NCI-H345 treated with DMSO at 0.1 percent for 48 hours (cell line): ENCODE measurements at regions not wholly inside any gene's neighbourhood (a gene's known extent, or its start where the extent isn't known, plus 50 kb on each side); places are given as distances from the start of the nearest gene placed in this dataset.
"Not testable (repeated sequence)": the region's sequence is repeated elsewhere in the genome, so short reads cannot be mapped to it uniquely, and the experiment has no call there.

Experiments used
- DNase-seq: peaks from one replicate; lab custom pipeline; 2025; ENCODE audit not compliant: unreplicated experiment; lab: John Stamatoyannopoulos, UW

DNA sequence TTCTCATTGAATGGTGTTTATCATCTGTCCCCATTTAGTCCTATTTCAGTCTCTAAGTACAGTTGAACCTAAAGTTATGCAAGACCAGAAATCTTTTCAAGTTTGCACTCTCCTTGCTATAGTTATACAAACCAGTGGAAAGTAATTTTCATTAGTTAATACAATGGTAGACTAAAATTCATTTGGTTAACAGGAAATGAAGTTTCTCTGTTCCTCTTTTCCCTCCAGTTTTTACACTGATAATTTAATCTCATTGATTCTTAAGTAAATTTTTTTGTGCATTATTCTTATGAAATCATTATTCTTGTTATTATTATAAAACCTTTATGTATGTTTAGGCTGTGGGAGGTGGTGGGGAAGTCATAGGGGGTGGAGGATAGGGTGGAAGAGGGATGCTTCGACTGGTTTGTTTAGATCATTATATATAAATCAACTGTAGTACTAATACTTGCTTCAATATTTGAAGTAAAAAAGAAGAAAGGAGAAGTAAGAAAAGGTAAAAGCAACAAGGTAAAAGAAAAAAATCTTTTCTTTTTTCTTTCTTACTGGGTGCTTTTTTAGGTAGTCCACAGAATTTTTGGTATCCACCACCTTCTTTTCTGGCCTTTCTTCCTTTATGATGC lies 104.1 kb downstream of the GPR85 start:
- no peak for DNase-seq

DNA sequence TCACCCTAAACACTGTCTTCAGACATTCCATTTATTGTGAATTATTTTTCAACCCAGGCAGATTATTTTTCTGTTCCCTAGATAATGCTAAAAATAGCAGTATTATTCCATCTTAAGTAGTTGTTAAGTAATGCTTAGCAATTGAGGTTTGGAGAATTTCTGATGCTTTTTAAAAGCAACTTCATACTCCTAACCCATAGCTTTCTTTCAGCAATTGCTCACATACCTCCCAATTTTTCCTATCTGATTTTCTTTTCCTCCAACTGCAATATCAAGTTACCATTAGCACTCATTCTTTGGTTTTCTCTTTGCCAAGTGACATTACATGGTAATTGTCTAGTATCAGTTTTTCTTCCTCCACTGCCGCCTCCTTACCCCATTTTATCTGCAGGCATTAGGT lies 104.7 kb downstream of the GPR85 start:
- DNase-seq, result no peak

DNA sequence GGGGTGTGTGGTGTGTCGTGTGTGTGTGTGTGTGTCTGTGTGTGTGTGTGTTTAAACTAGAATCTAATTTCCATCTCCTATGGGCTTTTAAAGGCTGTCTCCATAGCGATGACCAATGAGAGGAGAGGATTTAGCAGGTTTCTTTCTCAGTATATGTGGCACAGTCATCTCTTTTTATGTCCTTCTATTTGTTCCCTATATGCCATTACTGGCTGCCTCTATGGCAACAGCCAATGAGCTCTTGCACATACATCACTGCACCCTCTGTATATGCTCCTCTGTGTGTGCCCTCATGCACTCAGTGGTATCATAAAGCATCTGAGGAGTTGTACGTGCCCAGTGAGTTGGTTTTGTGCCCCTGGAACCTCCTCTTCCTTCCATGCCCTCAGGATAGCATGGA lies 107.6 kb downstream of the GPR85 start:
- not testable (repeated sequence) for DNase-seq

DNA sequence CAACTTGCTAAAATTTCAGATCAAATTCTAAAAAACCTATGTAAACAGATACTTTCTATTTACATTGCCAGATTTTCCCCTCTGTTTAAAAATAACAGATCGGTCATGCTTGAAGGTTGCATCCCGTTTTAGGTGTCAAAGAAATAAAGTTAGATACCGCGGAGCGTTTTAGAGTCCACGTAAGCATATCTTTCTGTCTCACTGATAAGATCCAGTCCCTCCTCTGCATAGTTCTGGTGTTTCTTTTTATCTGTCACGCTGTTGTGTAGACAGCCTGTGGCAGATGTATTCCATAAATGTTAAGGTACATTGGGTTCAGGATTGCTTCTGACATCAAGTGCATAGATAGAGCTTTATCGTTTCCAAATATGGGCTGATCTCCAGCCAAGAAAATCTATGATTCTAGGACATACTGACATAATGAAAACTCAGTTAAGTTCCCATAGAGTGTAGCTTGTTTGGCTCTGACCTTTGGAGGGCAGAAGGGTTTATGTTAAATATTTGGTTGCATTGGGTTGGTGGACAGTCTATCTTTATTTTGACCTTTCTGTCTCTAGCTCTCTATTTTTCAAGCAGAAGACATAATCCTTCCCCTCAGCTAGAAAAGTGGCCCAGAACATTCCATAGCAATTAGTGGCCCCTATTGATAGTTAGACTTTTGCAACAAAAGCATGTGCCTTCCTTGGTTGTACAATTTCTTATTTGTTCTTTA lies 109.2 kb downstream of the GPR85 start:
- DNase-seq, result not testable (repeated sequence)

DNA sequence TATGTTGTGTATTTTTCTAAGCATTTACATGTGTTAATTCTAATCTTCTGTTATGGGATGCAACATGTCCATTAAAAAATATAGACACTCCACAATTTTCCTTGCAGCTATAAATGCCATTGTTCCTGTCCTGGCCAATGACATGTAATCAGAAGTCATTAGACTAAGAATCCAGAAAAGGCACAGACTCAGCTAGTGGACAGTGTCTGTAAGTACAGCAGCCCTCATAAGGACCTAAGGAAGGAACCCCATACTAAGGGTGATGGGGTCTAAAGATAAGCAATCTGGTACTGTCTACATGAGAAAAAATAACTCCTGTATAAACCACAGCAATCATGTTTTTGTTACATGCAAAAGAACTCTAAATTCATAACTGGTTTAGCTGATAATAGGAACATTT lies 115.9 kb downstream of the GPR85 start:
- no peak for DNase-seq

DNA sequence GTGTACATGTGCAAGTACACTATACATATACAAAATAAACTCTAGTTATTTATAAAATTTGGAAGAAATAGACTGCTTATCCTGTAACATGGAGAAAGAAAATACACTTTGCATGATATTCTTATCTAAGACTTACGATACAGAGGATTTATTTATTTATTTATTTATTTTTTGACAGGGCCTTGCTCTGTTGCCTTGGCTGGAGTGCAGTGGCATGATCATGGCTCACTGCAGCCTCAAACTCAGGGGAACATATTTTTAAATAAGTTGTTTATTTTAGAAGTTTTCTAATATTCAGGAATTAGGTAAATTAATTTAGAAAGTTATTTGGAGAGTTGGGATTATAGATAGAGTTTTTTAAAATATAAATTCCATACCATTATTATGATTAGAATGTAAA lies 116.7 kb downstream of the GPR85 start:
- DNase-seq, result no peak

DNA sequence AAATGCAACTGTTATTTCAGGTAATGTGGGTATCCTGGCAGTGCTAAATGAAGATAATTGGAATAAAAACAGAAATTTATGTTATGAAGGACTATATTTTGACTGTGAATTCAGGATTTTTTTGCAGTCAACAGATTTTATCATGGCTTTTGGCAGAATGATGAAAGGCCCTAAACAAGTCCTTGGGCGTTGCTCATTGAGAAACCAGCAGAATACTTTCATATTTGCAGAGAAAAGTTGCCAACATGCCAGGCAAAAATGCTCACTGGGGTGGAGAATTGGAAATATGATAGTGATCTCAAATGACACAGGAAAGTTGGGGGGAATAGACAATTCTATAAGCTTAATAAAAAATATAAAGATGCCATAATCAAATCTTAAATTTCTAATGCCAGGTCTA lies 121.1 kb downstream of the GPR85 start:
- DNase-seq, result no peak

DNA sequence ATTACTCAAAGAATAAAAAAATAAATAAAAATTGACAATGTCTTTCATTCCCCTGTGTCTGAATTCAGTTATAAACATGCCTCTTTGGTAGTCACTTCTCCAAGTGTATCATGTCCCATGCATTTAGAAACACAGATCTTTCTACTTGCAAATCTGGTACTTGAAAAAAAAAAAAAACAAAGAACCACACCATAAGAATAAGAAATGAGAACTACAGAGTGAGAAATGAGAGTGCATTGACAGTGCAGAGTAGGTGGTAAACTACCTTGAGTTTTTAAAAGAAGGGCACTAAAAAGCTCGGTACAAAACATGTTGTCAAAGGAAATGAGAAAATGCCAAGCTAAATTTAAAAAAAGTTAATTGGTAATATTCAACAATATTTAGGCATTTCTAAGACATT lies 123.0 kb downstream of the GPR85 start:
- DNase-seq, result no peak

DNA sequence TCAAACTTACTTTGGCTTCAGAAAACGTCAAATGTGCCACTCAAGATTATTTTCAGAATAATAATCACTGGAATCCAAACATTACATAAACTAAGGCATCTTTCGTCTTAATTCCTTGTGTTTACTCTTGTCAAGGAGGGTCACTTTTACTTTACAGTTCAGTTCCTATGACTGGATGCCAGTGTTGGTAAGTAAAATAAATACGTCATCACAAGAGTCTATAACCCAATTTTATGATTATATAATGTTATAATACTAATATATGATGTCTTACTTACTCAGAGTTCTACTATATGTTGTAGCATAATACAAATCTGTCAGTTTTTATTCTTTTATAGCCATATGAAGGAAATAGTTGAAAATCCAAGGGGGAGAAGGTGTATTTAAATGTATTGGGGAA lies 123.8 kb downstream of the GPR85 start:
- DNase-seq, result no peak

DNA sequence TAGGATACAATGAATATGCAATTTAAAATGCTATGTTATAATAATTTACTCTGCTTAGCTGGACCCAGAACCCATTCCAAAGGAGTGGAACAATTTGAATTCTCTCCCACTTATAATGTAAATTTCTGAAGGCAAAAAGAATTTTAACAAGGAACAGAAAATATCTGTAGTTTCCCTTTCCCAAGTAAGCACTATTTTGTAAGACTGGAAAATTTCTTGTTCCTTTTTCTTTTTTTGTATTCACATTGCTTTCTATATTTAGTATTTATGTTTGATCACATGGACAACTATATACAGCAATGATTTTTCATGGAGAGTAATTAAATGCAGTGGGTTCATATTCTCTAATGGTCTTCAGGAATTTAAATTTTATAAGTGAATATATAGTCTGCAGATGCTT lies 127.4 kb downstream of the GPR85 start:
- DNase-seq, result no peak

DNA sequence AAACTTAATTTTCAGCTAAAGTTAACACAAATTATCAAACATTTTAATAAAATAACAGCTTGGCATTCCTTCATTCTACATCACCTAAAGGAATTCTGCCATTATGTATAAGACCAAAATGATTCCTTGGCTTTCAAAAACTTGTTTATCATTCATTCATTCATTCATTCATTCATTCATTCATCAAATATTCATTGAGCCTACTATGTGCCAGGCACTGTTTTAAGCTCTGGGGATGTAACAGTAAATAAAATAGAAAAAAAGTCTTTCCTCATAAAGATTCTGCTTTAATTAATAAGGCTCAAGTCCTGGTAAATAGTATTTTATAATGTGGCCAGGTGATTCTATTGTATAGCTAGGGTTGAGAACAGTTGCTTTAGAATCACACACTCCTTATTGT lies 127.9 kb downstream of the GPR85 start:
- DNase-seq, result no peak

DNA sequence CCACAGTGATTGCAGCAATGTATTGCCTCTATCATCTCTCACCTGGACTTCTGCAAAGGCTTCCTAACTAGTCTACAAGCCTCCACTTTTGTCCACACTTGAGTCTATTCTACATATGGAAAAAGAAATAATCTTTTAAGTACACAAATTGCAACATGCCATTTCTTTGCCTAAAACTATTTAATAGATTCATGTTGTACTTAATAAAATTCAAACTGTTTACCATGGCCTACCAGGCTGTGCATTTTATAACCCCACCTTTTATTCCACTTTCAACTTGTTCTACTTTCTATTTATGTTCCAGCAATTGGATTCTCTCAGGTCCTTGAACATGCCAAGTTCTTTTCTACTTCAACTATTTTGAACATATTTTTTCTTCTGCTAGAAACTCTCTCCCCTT lies 128.7 kb downstream of the GPR85 start:
- DNase-seq, result no peak

DNA sequence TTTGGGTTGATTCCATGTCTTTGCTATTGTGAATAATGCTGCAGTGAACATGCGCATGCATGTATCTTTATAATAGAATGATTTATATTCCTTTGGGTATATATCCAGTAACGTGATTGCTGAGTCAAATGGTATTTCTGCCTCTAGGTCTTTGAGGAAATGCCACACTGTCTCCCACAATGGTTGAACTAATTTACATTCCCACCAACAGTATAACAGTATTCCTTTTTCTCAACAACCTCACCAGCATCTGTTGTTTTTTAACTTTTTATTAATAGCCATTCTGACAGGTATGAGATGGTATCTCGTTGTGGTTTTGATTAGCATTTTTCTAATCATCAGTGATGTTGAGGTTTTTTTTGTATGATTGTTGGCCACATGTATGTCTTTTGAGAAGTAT lies 133.6 kb downstream of the GPR85 start:
- not testable (repeated sequence) for DNase-seq

DNA sequence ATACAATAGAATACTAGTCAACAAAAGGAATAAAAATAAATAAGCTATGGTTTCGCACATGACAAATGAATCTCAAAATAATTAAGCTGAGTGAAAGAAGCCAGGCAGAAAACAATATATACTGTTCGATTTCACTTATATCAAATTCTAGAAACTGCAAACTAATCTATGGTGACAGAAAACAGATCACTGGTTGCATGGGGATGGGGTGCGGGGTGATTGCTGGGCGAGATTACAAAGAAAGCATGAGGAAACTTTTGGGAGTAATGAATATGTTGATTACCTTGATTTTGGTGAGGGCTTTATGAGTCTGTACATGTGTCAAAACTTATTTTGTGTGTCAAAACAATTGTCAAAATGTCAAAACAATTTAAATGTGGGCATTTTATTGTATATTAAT lies 135.6 kb downstream of the GPR85 start:
- DNase-seq, result no peak

DNA sequence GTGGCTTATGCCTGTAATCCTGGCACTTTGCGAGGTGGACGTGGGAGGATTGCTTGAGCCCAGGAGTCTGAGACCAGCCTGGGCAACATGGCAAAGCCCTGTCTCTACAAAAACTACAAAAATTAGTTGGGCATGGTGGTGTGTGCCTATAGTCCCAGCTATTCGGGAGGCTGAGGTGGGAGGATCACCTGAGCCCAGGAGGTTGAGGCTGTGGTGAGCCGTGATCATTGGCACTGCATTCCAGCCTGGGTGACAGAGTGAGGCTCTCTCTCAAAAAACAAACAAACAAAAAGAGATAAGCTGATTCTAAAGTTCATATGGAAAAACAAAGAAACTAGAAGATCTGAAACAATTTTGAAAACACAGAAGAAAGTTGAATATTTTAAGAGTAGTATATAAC lies 136.9 kb downstream of the GPR85 start:
- DNase-seq, result not testable (repeated sequence)

DNA sequence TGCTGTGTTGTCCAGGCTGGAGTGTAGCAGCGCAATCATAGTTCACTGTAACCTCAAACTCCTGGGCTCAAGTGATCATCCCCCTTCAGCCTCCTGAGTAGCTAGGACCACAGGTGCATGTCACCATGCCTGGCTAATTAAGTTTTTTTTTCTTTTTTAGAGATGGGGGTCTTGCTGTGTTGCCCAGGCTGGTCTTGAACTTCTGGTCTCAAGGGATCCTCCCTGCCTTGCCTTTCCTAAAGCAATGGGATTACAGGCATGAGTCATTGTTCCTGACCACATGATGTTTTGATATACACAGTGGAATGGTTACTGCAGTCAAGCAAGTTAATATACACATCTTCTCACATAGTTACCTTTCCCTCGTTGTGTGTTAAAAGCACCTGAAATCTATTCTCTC lies 140.3 kb downstream of the GPR85 start:
- DNase-seq, result no peak

DNA sequence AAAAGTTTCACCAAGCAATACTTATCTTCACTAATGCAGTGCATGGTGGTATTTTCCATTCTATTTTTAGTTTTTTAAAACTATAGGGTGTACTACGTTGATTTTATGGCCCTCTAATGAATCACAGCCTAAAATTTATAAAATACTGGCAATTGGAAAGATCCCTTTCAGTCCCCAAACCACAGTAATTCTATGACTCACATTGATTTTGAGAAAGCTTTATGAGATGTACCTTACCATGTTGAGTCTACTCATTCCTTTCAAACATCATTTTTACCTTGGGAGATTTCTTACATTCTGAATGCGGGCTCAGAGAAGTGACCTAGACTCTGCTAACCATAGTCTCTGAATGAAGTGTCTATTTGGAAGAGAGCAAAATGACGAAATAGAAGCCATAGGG lies 141.6 kb downstream of the GPR85 start:
- DNase-seq, result no peak

DNA sequence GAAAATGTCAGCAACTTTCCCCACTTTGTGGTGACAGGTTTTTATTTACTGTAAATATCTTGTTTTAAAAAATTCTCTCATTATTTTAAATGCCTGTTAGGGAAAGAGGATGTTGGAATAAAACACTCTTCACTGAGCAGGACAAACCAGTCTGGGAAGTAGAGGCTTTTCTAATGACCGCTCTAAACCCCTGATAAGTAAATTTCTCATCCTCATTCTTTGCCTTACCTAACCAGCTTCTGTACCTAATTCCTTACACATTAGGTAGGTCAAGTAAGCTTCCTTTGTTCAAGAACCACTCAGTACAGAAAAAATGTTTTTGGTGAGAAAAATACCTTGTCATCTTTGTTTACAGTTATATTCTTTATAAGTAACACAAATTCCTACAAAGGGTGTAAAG lies 143.6 kb downstream of the GPR85 start:
- DNase-seq, result no peak

DNA sequence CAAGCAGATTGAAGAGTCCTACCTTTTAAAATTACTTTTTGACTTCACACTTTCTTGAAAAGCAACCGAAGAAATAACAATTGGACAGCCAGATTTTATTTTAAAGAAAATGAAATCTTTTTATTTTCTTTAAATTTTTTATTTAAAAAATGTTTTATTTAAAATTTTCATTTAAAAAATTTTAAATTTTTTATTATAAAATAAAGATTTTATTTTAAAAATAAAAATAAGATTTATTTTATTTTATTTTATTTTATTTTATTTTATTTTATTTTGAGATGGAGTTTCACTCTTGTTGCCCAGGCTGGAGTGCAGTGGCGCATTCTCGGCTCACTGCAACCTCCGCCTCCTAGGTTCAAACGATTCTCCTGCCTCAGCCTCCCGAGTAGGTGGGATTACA lies 144.5 kb downstream of the GPR85 start:
- not testable (repeated sequence) for DNase-seq

DNA sequence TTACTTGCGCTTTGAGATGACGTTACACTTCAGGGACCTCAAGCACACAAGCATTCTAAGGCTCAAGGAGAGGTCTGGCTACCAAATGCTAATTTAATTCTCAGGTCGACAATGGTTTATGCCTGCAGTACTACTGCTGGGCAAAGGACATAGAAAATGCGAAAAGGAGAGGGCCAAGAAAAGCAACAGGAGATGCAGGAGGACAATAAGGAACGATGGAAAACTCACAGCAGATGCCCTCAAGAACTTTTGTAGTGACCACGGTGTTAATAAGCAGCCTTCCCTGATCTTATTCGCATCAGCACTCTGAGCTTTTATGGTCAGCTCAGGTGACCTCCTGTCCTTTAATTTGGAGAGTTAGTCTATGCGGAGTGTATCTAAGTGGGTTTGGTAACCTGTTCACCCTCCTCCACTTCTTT lies 146.3 kb downstream of the GPR85 start:
- peak; percentile 38 for DNase-seq

DNA sequence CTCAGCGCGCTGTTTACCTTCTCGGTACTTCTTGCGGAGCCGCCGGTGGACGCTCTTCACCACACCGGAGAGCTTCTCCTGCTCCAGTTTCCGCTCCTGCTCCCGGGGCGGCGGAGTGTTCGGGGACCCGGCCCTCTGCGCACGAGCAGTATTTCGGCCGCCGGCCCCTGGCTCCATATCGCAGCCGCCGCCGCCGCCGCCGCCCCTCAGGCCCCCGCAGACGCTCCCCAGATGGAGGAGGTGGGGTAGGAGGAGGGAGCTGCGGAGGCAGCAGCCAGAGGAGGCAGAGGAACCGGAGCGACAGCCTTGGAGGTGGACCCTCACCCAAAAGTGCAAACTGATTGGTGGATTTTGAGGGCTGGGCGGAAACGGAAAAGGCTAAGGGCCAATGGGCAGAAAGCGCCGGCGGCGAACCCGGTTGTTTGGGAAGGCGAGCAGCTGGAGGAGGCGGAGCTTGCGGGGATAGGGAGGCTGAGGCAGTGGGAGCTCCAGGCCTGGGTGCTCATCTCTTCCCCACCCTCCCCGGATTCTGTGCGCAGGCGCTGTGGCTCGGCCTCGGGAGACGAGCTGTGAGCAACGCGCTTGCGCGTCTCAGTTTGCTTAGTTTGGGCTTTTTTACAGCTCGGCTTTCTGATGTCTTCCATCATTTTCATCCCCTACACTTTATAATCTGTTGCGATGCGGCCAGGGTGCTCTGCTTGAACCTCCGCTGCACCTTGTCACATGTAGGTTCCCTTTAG lies 146.9 kb downstream of the GPR85 start:
- peak; percentile 97 for DNase-seq

DNA sequence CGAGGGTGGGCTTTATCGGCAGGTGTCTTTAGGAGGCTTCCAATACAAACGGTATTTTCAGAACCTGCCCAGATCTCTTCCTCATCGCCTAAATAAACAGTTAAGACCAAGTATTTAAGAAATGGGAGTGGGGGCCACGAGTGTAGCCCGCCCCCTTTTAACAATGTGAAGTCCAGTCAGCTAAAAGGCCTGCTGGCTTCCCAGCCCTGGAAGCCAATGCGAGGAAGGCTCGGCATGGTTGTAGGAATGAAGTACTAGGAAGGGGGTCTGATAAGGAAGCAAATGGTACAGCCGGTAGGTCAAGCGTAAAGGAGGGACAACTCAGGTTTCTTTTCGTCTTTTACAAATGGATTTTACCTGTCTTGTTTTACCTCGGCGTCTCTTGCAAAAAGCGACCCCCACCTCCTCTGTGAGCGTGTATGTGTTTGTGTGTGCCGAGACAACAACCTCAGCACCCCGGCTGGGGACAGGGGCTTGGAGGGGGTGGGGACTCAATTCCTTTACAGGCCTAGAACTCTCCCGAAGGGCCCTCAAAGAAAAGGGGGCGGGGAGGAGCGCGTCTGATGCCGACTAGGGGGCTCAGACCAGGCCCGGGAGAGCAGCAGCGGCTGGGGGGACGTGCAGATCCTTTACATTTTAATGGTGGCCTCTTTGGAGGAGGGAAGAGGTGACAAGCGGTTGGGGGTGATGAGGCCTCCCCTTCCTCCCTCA lies 147.6 kb downstream of the GPR85 start:
- DNase-seq, result no peak
